ENCODE measurements at regions not wholly inside any gene's neighbourhood (a gene's known extent, or its start where the extent isn't known, plus 50 kb on each side); places are given as distances from the start of the nearest gene placed in this dataset.

GRCh38 chr9:90085633-90086032 lies 480.8 kb downstream of the GADD45G start:
- no peak for TF ChIP-seq CTCF (IDR thresholded peaks at IDR 0.05; ENCODE audit: insufficient read depth, low read length, poor library complexity, severe bottlenecking)
- TF ChIP-seq EZH2phosphoT487 (conservative IDR thresholded peaks at IDR 0.05; ENCODE audit: low read length): no peak

Data from SU-DHL-6 (cell line).